Liver (tissue), 8 donors: ENCODE measurements at regions not wholly inside any gene's neighbourhood (a gene's known extent, or its start where the extent isn't known, plus 50 kb on each side); places are given as distances from the start of the nearest gene placed in this dataset.

ENCODE experiments used
- DNase-seq: peaks from one replicate; pipeline ENCODE4 v3.0.0-alpha.2; 2017; ENCODE audit warnings: low spot score
- H3K27ac ChIP-seq, 2 donors: one replicate each; pipeline ENCODE4 v1.7.0; 2013; ENCODE audit warnings: inconsistent platforms in 2 of 2, low read length in 2 of 2, control low read depth in 1 of 2, low read depth in 1 of 2, mild to moderate bottlenecking in 1 of 2
- H3K27me3 ChIP-seq, 4 donors: one replicate each; pipeline versions ENCODE4 v1.6.1 to v1.7.0; 2013; ENCODE audit warnings: low read length in 3 of 4, inconsistent platforms in 1 of 4, mild to moderate bottlenecking in 1 of 4, moderate library complexity in 1 of 4; ENCODE audit not compliant: control insufficient read depth in 4 of 4, insufficient read depth in 4 of 4
- H3K36me3 ChIP-seq, 4 donors: one replicate each; pipeline versions ENCODE4 v1.6.1 to v1.7.0; 2013; ENCODE audit warnings: low read length in 3 of 4, mild to moderate bottlenecking in 3 of 4, low read depth in 1 of 4, moderate library complexity in 1 of 4; ENCODE audit not compliant: control insufficient read depth in 4 of 4, insufficient read depth in 3 of 4
- H3K4me1 ChIP-seq, 4 donors: one replicate each; pipeline versions ENCODE4 v1.6.1 to v1.7.0; 2013; ENCODE audit warnings: low read length in 3 of 4, mild to moderate bottlenecking in 3 of 4, moderate library complexity in 1 of 4; ENCODE audit not compliant: control insufficient read depth in 4 of 4, insufficient read depth in 4 of 4
- H3K4me3 ChIP-seq, 3 donors: one replicate each; pipeline versions ENCODE4 v1.6.1 to v1.7.0; 2013; ENCODE audit warnings: low read length in 3 of 3, control low read depth in 1 of 3, low read depth in 1 of 3, mild to moderate bottlenecking in 1 of 3
- H3K9ac ChIP-seq, 2 donors: one replicate each; pipeline ENCODE4 v1.7.0; 2013; ENCODE audit warnings: low read length in 2 of 2, mild to moderate bottlenecking in 2 of 2, moderate library complexity in 2 of 2, control low read depth in 1 of 2, low read depth in 1 of 2
- H3K9me3 ChIP-seq, 4 donors: one replicate each; pipeline versions ENCODE4 v1.6.1 to v1.7.0; 2013; ENCODE audit warnings: low read length in 3 of 4; ENCODE audit not compliant: control insufficient read depth in 4 of 4
- EGR1 ChIP-seq, 2 donors: IDR thresholded peaks; 2 replicates each; pipeline ENCODE4 v1.6.1; 2016 to 2018; ENCODE audit warnings: antibody characterized with exemption in 2 of 2, low read depth in 2 of 2
- FOXA1 ChIP-seq: IDR thresholded peaks from 2 replicates; pipeline ENCODE4 v1.6.1; 2016; ENCODE audit warnings: antibody characterized with exemption
- FOXA2 ChIP-seq: IDR thresholded peaks from 2 replicates; pipeline ENCODE4 v1.6.1; 2016; ENCODE audit warnings: antibody characterized with exemption
- GABPA ChIP-seq, 2 donors: IDR thresholded peaks in 1 of 2; conservative IDR thresholded peaks in 1 of 2; 2 replicates each; pipeline ENCODE4 v1.6.1; 2016; ENCODE audit warnings: antibody characterized with exemption in 2 of 2, mild to moderate bottlenecking in 1 of 2, moderate library complexity in 1 of 2
- HNF4A ChIP-seq, 2 donors: conservative IDR thresholded peaks; 2 replicates each; pipeline ENCODE4 v1.6.1; 2016; ENCODE audit warnings: antibody characterized with exemption in 2 of 2, mild to moderate bottlenecking in 2 of 2
- HNF4G ChIP-seq: IDR thresholded peaks from 2 replicates; pipeline ENCODE4 v1.6.1; 2016; ENCODE audit warnings: antibody characterized with exemption
- JUND ChIP-seq, 2 donors: IDR thresholded peaks; 2 replicates each; pipeline ENCODE4 v1.6.1; 2016; ENCODE audit warnings: antibody characterized with exemption in 2 of 2
- NR2F2 ChIP-seq: IDR thresholded peaks from 2 replicates; pipeline ENCODE4 v1.6.1; 2016; ENCODE audit warnings: antibody characterized with exemption
- RXRA ChIP-seq, 2 donors: IDR thresholded peaks; 2 replicates each; pipeline ENCODE4 v1.6.1; 2017 to 2018; ENCODE audit warnings: antibody characterized with exemption in 2 of 2, mild to moderate bottlenecking in 1 of 2
- SP1 ChIP-seq: IDR thresholded peaks from 2 replicates; pipeline ENCODE4 v1.6.1; 2018; ENCODE audit warnings: antibody characterized with exemption, mild to moderate bottlenecking
- TAF1 ChIP-seq: conservative IDR thresholded peaks from 2 replicates; pipeline ENCODE4 v1.6.1; 2016; ENCODE audit warnings: antibody characterized with exemption, mild to moderate bottlenecking
- YY1 ChIP-seq: IDR thresholded peaks from 2 replicates; pipeline ENCODE4 v1.6.1; 2016; ENCODE audit warnings: antibody characterized with exemption, mild to moderate bottlenecking
- WGBS: extraction: QIAGEN DNeasy Blood & Tissue Kit; methylation state at CpG from one replicate; pipeline ENCODE4 v1.1.7; 2013; 5-methylcytosine and 5-hydroxymethylcytosine counted together
- TF ChIP-seq, protein P1 (sequence below): IDR thresholded peaks from 2 replicates; pipeline ENCODE4 v1.6.1; 2016; ENCODE audit warnings: antibody characterized with exemption
- TF ChIP-seq, protein P2 (sequence below): IDR thresholded peaks from 2 replicates; pipeline ENCODE4 v1.6.1; 2016; ENCODE audit warnings: antibody characterized with exemption
- TF ChIP-seq, protein P3 (sequence below): IDR thresholded peaks from 2 replicates; pipeline ENCODE4 v1.6.1; 2016; ENCODE audit warnings: antibody characterized with exemption, mild to moderate bottlenecking
- TF ChIP-seq, protein P4 (sequence below): fragments of 150-350 bp; IDR thresholded peaks from 2 replicates; pipeline ENCODE4 v1.5.1; 2017; ENCODE audit warnings: improper control_type of control experiment, low read depth, low read length; ENCODE audit not compliant: missing input control
- donor health status: healthy.
- donor health status: healthy.
- donor health status: healthy.
- donor health status: healthy.
- donor health status: healthy.

DNA sequence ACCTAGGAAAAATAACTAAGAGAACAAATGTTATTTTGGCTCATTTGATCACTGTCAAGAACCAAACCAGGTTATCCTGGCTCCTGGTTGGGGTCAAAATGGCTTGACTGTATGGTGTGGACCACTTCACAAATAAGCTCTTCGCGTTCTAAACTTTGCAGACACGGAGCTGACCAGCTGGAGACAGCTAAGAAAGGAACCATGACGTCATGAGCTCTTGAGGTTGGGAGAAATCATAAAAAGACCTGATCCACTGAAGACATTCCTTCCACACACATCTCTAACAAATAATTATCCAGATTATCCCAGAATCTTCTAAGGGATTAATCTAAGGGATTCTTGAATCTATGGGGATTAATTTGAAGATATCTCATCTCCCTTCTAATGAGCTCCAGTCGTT is 321.5 kb upstream of the IGF1R start:
- no peak for TF ChIP-seq EGR1 (IDR thresholded peaks at IDR 0.05; ENCODE audit: low read depth in 2 of 2)
- TF ChIP-seq HNF4G = no peak
- no peak for TF ChIP-seq HNF4A (conservative IDR thresholded peaks at IDR 0.05)
- TF ChIP-seq RXRA (IDR thresholded peaks at IDR 0.05) = no peak
- TF ChIP-seq NR2F2 = no peak
- TF ChIP-seq SP1 = no peak
- H3K4me1 ChIP-seq = no peaks in the 10 kb centered on the region
- H3K9me3 ChIP-seq = peaks cover 0 to 7% (median 0%) of the 10 kb centered on the region in 4 donors
- no peak overlapping the region for H3K27ac ChIP-seq
- WGBS = 81% methylated on average over 5 of the region's 5 CpGs
- no peaks in the 10 kb centered on the region for H3K27me3 ChIP-seq
- H3K9ac ChIP-seq = no peak overlapping the region
- no peak for DNase-seq
- no peaks in the 10 kb centered on the region for H3K36me3 ChIP-seq
- no peak overlapping the region for H3K4me3 ChIP-seq

DNA sequence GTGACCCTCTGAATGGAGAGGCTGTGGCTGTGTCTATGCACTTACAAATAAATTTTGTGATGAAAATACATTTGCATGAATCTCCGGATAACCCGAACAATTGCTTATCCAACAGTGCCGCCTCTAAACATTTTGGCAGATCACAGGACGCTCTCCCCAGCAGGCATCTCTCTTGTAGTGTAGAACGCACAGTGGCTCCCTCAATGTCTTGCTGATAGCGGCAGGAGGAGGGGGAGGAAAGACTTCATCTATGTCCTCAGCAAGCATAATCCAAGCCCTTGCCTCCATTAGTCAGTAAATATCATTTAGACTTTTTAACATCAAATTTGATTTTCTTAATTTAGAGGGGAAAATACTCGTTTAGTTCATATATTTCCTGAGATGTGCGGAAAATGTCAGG is 318.1 kb upstream of the IGF1R start:
- Histone ChIP-seq H3K4me3 (no peak overlapping the region), H3K27me3 (no peaks in the 10 kb centered on the region), H3K9ac (no peak overlapping the region), H3K27ac (no peak overlapping the region), H3K36me3 (no peaks in the 10 kb centered on the region), H3K4me1 (no peaks in the 10 kb centered on the region), H3K9me3 (no peaks in the 10 kb centered on the region)
- no peak for DNase-seq
- WGBS = 78% methylated on average over 8 of the region's 8 CpGs
- TF ChIP-seq NR2F2 = no peak
- TF ChIP-seq, protein P1, sequence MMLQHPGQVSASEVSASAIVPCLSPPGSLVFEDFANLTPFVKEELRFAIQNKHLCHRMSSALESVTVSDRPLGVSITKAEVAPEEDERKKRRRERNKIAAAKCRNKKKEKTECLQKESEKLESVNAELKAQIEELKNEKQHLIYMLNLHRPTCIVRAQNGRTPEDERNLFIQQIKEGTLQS = no peak
- TF ChIP-seq FOXA1 = no peak
- no peak for TF ChIP-seq GABPA (IDR thresholded peaks at IDR 0.05 in 1 of 2, conservative IDR thresholded peaks at IDR 0.05 in 1 of 2)
- TF ChIP-seq, protein P2, sequence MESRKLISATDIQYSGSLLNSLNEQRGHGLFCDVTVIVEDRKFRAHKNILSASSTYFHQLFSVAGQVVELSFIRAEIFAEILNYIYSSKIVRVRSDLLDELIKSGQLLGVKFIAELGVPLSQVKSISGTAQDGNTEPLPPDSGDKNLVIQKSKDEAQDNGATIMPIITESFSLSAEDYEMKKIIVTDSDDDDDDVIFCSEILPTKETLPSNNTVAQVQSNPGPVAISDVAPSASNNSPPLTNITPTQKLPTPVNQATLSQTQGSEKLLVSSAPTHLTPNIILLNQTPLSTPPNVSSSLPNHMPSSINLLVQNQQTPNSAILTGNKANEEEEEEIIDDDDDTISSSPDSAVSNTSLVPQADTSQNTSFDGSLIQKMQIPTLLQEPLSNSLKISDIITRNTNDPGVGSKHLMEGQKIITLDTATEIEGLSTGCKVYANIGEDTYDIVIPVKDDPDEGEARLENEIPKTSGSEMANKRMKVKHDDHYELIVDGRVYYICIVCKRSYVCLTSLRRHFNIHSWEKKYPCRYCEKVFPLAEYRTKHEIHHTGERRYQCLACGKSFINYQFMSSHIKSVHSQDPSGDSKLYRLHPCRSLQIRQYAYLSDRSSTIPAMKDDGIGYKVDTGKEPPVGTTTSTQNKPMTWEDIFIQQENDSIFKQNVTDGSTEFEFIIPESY = no peak
- no peak for TF ChIP-seq FOXA2
- no peak for TF ChIP-seq RXRA (IDR thresholded peaks at IDR 0.05)
- TF ChIP-seq, protein P3, sequence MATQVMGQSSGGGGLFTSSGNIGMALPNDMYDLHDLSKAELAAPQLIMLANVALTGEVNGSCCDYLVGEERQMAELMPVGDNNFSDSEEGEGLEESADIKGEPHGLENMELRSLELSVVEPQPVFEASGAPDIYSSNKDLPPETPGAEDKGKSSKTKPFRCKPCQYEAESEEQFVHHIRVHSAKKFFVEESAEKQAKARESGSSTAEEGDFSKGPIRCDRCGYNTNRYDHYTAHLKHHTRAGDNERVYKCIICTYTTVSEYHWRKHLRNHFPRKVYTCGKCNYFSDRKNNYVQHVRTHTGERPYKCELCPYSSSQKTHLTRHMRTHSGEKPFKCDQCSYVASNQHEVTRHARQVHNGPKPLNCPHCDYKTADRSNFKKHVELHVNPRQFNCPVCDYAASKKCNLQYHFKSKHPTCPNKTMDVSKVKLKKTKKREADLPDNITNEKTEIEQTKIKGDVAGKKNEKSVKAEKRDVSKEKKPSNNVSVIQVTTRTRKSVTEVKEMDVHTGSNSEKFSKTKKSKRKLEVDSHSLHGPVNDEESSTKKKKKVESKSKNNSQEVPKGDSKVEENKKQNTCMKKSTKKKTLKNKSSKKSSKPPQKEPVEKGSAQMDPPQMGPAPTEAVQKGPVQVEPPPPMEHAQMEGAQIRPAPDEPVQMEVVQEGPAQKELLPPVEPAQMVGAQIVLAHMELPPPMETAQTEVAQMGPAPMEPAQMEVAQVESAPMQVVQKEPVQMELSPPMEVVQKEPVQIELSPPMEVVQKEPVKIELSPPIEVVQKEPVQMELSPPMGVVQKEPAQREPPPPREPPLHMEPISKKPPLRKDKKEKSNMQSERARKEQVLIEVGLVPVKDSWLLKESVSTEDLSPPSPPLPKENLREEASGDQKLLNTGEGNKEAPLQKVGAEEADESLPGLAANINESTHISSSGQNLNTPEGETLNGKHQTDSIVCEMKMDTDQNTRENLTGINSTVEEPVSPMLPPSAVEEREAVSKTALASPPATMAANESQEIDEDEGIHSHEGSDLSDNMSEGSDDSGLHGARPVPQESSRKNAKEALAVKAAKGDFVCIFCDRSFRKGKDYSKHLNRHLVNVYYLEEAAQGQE = no peak

DNA sequence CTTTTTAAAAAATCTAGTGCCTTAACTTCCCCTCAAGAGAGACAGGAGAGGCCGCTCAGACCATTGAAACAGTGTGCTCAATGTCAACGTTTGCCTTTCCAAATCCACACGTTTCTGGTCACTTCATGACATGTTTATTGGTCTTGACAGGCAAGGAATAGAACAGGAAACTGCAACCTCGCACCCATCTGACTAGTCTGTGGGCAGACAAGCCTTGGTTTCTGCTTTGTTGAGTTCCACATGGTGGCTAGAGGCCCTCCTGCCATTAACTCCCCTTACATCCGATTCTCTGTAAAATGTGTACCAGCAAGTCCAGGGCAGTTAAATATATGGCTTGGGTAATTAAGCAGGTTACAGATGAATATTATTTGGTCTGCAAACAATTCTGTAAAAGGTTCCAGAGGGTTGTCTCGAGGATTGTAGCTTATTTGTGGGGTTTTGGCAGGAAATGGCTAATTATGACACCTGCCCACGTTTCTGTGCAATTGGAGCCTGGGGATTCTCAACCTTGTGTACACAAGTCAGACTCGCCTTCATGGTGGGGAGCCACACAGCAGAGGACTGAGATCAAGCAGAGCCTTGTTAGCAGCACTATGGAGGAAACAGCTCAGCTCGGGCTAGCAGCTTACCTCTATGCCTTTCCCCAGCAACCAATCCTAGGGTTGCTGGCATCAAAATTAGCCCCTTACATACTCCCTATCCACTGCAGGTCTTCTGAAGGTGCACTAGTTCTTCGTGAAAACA is 317.5 kb upstream of the IGF1R start:
- Histone ChIP-seq H3K9ac (no peak overlapping the region), H3K4me1 (no peaks in the 10 kb centered on the region), H3K27me3 (no peaks in the 10 kb centered on the region), H3K27ac (no peak overlapping the region), H3K4me3 (no peak overlapping the region), H3K36me3 (no peaks in the 10 kb centered on the region), H3K9me3 (no peaks in the 10 kb centered on the region)
- DNase-seq = no peak
- WGBS = 59% methylated on average over 10 of the region's 10 CpGs
- no peak for TF ChIP-seq EGR1 (IDR thresholded peaks at IDR 0.05; ENCODE audit: low read depth in 2 of 2)
- no peak for TF ChIP-seq GABPA (IDR thresholded peaks at IDR 0.05 in 1 of 2, conservative IDR thresholded peaks at IDR 0.05 in 1 of 2)
- TF ChIP-seq, protein P2 = no peak
- no peak for TF ChIP-seq FOXA2
- no peak for TF ChIP-seq TAF1
- no peak for TF ChIP-seq HNF4G
- TF ChIP-seq JUND (IDR thresholded peaks at IDR 0.05) = no peak
- TF ChIP-seq, protein P1 = no peak
- no peak for TF ChIP-seq FOXA1
- TF ChIP-seq YY1 = no peak
- no peak for TF ChIP-seq NR2F2
- TF ChIP-seq, protein P4, sequence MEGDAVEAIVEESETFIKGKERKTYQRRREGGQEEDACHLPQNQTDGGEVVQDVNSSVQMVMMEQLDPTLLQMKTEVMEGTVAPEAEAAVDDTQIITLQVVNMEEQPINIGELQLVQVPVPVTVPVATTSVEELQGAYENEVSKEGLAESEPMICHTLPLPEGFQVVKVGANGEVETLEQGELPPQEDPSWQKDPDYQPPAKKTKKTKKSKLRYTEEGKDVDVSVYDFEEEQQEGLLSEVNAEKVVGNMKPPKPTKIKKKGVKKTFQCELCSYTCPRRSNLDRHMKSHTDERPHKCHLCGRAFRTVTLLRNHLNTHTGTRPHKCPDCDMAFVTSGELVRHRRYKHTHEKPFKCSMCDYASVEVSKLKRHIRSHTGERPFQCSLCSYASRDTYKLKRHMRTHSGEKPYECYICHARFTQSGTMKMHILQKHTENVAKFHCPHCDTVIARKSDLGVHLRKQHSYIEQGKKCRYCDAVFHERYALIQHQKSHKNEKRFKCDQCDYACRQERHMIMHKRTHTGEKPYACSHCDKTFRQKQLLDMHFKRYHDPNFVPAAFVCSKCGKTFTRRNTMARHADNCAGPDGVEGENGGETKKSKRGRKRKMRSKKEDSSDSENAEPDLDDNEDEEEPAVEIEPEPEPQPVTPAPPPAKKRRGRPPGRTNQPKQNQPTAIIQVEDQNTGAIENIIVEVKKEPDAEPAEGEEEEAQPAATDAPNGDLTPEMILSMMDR = no peak
- TF ChIP-seq SP1 = no peak
